ES-I3 (cell line): ENCODE measurements at regions not wholly inside any gene's neighbourhood (a gene's known extent, or its start where the extent isn't known, plus 50 kb on each side); places are given as distances from the start of the nearest gene placed in this dataset.

ENCODE experiments used
- H3K36me3 ChIP-seq: 2 replicates; pipeline ENCODE4 v1.6.1; 2013; ENCODE audit warnings: mild to moderate bottlenecking, low read length, control low read depth, moderate library complexity; ENCODE audit not compliant: insufficient read depth
- H3K4me1 ChIP-seq: 2 replicates; pipeline ENCODE4 v1.6.1; 2013; ENCODE audit warnings: mild to moderate bottlenecking, control low read depth, low read length; ENCODE audit not compliant: insufficient read depth
- H3K9ac ChIP-seq: 2 replicates; pipeline ENCODE4 v1.6.1; 2013; ENCODE audit warnings: low read depth, mild to moderate bottlenecking, low read length, moderate library complexity
- H3K9me3 ChIP-seq: 2 replicates; pipeline ENCODE4 v1.6.1; 2013; ENCODE audit warnings: mild to moderate bottlenecking, low read length, moderate library complexity; ENCODE audit not compliant: control insufficient read depth, insufficient read depth

DNA sequence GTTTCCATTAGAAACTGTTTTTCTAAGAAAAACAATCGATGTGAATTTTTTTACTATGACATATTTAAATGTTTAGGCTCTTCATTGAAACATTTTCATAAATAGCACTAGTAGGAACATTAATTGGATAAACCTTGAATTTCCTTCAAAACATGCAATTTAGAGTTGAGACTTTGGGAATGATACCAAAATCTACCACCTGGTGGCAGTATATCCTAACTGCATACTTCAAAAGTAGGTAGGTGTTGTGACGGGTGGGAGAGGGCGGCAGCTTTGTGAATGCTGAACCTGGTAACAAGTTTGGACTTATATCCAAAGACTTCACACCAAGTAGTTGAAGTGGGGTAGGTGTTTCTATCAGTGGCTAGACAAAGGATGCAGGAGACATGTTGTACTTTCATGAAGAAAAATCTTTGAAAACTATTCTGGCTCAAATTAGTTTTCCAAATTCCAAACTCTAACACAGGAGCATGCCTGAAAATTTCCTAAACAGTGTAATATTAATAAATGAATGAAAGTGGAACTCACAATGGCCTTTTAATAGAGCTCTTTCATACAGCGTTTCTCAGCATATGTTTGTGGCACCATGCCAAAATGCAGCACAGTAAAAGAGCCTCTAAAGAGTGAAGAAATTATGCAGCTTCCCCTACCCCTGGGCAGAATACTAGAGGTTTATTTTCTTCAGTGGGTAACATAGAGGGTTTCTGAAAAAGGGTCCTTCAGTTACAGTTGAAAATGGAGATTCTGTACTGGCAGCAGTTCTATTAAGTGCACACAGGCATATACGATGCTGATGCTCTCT lies 201.0 kb upstream of the TPK1 start:
- H3K9ac ChIP-seq, result no peak overlapping the region

DNA sequence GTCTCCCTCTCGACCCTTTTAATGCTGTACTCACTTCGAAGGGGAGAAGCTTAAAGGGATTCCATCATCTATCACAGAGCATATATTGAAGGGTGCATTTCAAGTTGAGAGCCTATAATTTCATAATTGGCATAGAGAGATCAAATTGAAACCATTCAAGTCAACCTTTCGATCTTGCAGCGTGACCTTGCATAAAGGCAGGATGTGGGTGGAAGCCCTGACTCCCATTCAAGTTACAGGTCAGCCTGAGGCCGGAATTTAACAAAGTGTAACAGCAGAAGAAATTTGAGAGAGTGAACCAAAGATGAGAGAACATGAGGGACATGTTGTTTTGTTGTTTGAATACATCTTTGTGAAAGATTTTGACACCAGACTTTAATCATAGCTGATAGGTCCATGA lies 195.3 kb upstream of the TPK1 start:
- Histone ChIP-seq H3K9ac (no peak overlapping the region), H3K4me1 (no peaks in the 10 kb centered on the region), H3K36me3 (no peaks in the 10 kb centered on the region), H3K9me3 (no peaks in the 10 kb centered on the region; the same call in 1 of the 2 replicates)

More for the DNA sequence above, 201.0 kb upstream of the TPK1 start:
- H3K4me1 ChIP-seq, result 0 out of 2 replicates have a peak, but pooled peaks cover 4% of the 10 kb centered on the region
- no peaks in the 10 kb centered on the region; the same call in 1 of the 2 replicates for H3K9me3 ChIP-seq
- H3K36me3 ChIP-seq, result no peaks in the 10 kb centered on the region

DNA sequence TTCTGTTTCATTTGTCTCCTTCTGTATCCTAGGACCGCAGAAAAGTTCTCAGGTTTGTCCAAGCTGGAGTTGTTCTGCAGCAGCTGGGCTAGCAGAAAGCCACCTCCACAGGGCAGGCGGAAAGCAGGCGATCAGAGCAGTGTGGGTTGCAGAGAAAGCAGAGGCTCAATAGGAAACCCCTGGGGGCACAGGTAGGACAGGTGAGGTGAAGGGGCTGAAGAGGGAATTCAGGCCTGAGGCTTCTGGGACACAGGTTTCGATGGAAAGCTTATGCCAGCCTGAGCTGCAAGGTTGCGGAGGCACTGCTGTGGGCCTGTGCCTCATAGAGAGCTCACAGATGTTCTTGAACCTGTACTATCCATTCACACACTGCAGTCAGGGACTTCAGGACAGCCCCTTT lies 194.9 kb upstream of the TPK1 start:
- H3K36me3 ChIP-seq, result no peaks in the 10 kb centered on the region
- H3K4me1 ChIP-seq, result no peaks in the 10 kb centered on the region
- no peak overlapping the region for H3K9ac ChIP-seq
- no peaks in the 10 kb centered on the region; the same call in 1 of the 2 replicates for H3K9me3 ChIP-seq

DNA sequence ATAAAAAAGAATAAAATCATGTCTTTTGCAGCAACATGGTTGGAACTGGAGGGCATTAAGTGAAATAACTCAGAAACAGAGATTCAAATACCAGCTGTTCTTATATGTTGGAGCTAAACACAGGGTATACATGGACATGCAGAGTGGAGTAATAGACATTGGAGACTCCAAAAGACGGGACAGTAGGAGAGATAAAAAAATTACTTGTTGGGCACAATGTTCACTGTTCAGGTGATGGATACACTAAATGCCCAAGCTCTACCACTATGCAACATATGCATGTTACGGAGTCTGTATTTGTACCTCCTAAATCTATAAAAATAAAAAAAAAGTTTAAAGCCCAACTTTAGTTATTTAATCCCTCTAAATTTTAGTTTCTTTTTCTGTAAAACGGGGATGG lies 184.6 kb upstream of the TPK1 start:
- no peaks in the 10 kb centered on the region for H3K9me3 ChIP-seq
- no peaks in the 10 kb centered on the region for H3K4me1 ChIP-seq
- no peaks in the 10 kb centered on the region for H3K36me3 ChIP-seq
- no peak overlapping the region for H3K9ac ChIP-seq

DNA sequence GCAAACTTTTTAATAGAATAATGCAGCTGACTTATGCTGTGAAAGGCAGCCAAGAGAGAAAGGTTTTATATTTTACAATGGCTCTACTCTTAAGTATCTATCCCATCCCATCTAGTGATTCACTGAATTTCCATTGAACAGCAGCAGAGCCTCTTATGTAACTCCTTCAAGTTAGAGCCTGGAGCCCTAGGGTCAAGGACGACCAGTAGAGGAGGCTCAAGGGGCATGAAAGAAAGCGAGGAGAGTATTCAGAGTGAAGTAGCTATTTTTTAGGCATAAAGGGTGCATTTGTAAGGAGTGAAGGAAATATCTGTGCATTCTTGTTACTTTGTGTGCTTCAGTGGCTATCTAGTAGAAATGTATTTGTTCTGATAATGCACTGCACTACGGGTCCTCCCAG lies 180.2 kb upstream of the TPK1 start:
- H3K4me1 ChIP-seq, result no peaks in the 10 kb centered on the region
- no peak overlapping the region for H3K9ac ChIP-seq
- H3K9me3 ChIP-seq, result no peaks in the 10 kb centered on the region
- H3K36me3 ChIP-seq, result no peaks in the 10 kb centered on the region

DNA sequence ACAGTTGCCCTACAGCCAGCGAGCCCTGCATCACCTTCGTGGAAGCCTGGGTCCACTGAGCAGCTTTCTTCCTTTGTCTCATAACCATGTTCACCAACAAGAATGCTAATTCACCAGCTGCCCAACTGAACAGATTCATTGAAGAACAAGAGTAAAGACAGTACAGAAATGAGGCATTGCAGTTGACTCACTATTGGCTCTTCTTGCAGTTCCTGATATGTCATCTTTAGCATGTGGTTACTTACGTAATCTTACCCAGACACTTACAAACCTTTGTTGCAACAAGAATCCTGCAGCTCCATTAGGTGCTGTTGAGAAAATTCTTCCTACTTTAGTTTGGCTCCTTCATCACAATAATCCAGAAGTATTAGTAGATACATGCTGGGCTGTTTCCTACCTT lies 174.0 kb upstream of the TPK1 start:
- Histone ChIP-seq H3K36me3 (no peaks in the 10 kb centered on the region), H3K4me1 (no peaks in the 10 kb centered on the region), H3K9me3 (no peaks in the 10 kb centered on the region), H3K9ac (no peak overlapping the region)

DNA sequence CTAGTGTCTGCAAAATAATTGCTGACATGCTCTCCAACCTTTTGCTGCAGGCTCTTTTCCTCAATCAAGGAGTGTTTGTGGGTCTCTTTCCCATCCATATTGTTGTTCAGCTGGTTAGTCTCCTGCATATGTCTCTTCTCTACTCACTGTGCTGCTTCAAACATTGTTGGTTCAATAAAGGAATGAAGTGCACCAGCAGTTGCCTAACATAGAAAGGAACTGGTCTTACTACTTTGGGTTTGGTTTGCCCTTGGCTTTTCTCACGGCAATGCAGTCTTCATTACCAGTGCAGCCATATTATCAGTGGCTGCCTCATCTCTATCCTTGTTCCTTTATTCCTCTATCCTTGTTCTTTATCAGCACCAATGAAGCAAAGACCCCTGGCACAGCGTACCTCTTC lies 169.7 kb upstream of the TPK1 start:
- no peaks in the 10 kb centered on the region for H3K36me3 ChIP-seq
- no peaks in the 10 kb centered on the region for H3K4me1 ChIP-seq
- H3K9ac ChIP-seq, result no peak overlapping the region
- H3K9me3 ChIP-seq, result no peaks in the 10 kb centered on the region

DNA sequence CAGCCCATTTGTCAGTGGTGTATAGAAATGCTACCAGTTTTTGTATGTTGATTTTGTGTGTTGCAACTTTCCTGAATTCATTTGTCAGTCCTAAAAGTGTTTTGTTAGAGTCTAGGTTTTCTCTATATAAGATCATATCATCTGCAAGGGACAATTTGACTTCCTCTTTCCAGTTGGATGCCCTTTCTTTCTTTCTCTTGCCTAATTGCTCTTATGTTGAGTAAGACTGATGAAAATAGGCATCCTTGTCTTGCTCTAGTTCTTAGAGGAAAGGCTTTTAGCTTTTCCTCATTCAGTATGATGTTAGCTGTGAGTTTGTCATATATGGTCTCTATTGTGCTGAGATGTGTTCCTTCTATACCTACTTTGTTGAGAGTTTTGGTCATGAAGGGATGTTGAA lies 161.7 kb upstream of the TPK1 start:
- Histone ChIP-seq H3K9me3 (no peaks in the 10 kb centered on the region; the same call in 1 of the 2 replicates), H3K4me1 (no peaks in the 10 kb centered on the region), H3K9ac (no peak overlapping the region), H3K36me3 (no peaks in the 10 kb centered on the region)

DNA sequence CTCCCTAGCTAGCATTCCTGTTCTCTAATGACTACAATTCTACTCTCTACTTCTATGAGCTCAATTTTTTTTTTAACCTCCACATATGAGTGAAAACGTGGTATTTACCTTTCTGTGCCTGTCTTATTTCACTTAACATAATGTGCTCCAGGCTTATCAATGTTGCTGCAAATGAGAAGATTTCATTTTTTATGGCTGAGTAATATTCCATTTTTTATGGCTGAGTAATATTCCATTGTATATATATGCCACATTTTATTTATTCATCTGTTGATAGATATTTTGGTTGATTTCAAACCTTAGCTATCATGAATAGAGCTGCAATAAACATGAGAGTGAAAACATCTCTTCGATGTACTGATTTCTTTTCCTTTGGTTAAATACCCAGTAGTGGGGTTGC lies 159.6 kb upstream of the TPK1 start:
- no peak overlapping the region for H3K9ac ChIP-seq
- H3K4me1 ChIP-seq, result no peaks in the 10 kb centered on the region
- no peaks in the 10 kb centered on the region; the same call in 1 of the 2 replicates for H3K9me3 ChIP-seq

DNA sequence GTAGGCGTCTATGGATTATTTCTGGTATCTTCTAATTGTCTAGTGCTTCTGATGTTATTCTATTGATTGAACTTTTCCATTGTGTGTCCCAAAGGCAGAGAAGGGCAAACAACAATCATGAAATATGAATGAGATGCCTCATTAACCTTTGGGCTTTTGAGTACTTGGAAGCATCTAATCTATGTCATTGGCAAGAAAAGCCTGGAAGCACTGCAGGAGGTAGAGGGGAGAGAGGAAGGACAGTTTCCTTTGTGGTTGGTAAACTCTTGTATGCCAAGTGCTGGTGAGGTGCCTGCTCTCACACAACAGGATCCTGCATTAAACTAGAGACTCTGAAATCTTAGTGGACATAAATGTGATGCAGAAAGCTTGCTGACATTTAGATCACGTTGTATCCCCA lies 155.2 kb upstream of the TPK1 start:
- H3K36me3 ChIP-seq, result no peaks in the 10 kb centered on the region
- H3K9me3 ChIP-seq, result no peaks in the 10 kb centered on the region
- no peak overlapping the region for H3K9ac ChIP-seq
- H3K4me1 ChIP-seq, result no peaks in the 10 kb centered on the region

More for the DNA sequence above, 159.6 kb upstream of the TPK1 start:
- no peaks in the 10 kb centered on the region for H3K36me3 ChIP-seq

DNA sequence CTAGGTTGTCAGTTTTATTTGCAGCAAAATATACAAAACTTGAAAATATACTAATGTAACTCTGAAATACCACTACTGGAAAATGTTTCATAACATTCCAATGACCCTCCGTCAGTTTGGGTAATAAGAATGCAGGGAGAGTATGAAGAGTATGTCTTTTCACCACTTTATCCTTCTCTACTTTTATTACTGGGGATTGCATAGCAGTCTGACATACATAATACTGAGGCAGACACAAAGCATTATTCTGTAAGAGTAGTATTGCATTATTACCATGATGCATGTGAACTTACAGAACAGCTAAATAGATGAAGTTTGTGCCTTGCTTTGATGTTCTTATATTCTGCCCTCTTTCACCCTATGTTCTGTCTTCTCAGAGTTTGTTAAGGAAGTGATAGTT lies 151.8 kb upstream of the TPK1 start:
- no peaks in the 10 kb centered on the region for H3K9me3 ChIP-seq
- no peak overlapping the region for H3K9ac ChIP-seq
- no peaks in the 10 kb centered on the region for H3K36me3 ChIP-seq
- H3K4me1 ChIP-seq, result no peaks in the 10 kb centered on the region

DNA sequence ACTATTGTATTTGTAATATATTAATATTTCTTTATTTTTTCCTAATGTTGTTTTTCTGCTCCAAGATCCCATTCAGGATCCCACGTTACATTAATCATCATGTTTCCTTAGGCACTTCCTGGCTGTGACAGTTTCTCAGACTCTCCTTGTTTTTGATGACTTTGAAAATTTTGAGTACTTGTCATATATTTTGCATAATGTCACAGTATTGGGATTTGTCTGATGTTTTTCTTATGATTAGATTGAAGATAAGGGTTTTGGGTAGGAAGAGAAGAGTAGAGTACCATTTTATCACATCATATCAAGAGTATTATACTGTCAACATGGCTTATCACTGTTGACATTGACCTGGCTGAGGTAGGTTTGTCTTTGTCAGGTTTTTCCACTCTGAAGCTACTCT lies 146.3 kb upstream of the TPK1 start:
- no peaks in the 10 kb centered on the region for H3K4me1 ChIP-seq
- no peak overlapping the region for H3K9ac ChIP-seq
- no peaks in the 10 kb centered on the region for H3K36me3 ChIP-seq
- no peaks in the 10 kb centered on the region for H3K9me3 ChIP-seq

DNA sequence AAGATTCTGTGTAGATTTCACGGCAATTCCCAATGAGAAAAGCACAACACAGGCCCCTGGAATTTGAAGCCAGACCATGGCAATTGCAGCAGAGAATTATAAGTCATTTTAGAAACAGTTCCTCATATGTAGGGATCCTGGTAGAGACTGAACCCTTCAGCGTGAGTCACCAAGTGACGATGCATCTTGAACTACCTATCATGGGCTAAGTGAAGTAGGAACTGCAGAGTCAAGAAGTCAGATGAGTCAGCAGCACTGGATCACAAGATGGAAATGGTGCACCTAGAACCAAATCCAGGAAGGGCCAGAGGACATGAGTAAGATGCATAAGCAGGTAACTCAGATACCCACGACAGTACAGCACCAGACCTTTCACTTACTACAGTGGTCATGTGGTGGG lies 140.0 kb upstream of the TPK1 start:
- no peaks in the 10 kb centered on the region for H3K4me1 ChIP-seq
- no peak overlapping the region for H3K9ac ChIP-seq
- H3K9me3 ChIP-seq, result no peaks in the 10 kb centered on the region
- no peaks in the 10 kb centered on the region for H3K36me3 ChIP-seq

DNA sequence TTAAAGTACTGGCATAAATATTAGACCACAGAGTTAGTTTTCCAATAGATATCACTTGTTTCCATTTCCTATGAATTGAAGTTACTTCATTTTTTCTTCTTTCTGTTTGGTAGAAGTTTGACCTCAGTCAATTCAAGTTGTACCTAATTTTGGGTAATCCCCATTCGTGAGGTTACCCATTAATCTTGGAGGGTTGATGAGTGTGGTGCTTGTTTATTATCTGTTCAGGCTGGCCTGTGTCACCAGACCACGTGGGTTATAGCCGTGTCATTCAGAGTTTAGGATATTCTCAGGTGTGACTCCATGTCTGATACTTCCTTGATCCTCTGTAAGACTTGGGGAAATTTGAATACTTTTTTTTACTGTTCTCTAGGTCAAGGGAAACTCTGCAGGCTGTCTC lies 133.9 kb upstream of the TPK1 start:
- Histone ChIP-seq H3K9ac (no peak overlapping the region), H3K9me3 (no peaks in the 10 kb centered on the region), H3K36me3 (no peaks in the 10 kb centered on the region), H3K4me1 (no peaks in the 10 kb centered on the region)

DNA sequence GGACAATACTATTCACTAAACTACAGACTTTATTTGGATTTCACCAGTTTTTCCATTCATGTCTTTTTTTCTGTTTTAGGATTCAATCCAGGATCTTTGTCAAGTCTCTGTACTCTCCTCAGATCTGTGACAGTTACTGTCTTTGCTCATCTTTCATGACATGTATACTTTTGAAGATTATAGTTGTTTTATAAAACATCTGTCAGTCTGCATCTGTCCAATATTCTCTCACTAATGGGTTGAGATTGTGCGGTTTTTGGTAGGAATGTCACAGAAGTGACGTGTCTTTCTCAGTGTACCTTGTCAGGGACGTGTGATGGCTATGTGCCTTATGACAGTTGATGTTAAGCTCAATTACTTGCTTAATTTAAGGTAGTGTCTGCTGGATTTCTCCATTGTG lies 124.9 kb upstream of the TPK1 start:
- Histone ChIP-seq H3K36me3 (no peaks in the 10 kb centered on the region), H3K9ac (no peak overlapping the region), H3K9me3 (no peaks in the 10 kb centered on the region), H3K4me1 (peaks cover 5% of the 10 kb centered on the region; the same call in 1 of the 2 replicates)
